GM21576 (cell line): ENCODE measurements at regions not wholly inside any gene's neighbourhood (a gene's known extent, or its start where the extent isn't known, plus 50 kb on each side); places are given as distances from the start of the nearest gene placed in this dataset.
A peak's percentile ranks its signal among the peaks of the same experiment; 100 is the strongest.

Experiments used
- ATAC-seq: cut with Tn5 transposase; IDR thresholded peaks from one replicate; pipeline ENCODE4 v1.9.1; 2021; ENCODE audit warnings: mild to moderate bottlenecking, moderate library complexity; ENCODE audit not compliant: unreplicated experiment

GRCh38 chr15:25982736-25983135 lies 119.6 kb upstream of the ATP10A start:
- no peak for ATAC-seq

GRCh38 chr15:25981114-25981513 lies 118.0 kb upstream of the ATP10A start:
- ATAC-seq, result no peak

DNA sequence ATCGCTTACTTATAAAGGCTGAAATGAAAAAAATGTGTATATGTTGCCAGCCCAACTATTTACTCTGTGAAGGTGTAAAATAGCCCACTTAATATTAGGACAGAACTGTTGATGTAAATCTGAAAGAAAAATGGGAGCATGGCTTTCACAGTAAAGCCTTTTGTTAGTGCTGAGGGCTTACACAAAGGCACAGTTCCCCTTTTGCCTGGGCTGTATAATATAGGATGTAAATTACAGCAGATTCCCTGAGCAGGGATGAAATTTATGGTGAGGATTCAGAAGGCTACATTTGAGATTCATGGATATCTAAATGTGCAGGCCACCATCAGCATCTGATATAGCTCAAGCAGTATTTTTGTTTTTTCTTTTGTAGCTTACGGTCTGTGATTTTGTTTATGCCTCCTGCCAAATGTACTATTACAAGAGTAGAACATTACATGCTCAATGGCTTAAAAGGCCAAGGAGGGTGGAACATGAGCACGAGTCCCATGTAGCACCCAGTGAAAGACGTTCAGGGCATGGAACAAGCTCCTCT lies 109.1 kb upstream of the ATP10A start:
- ATAC-seq, result no peak

- no peak for ATAC-seq
Observed at GRCh38 chr15:25971053-25971452, 107.9 kb upstream of the ATP10A start.

- ATAC-seq, result no peak
Observed at GRCh38 chr15:25969886-25970285, 106.8 kb upstream of the ATP10A start.

DNA sequence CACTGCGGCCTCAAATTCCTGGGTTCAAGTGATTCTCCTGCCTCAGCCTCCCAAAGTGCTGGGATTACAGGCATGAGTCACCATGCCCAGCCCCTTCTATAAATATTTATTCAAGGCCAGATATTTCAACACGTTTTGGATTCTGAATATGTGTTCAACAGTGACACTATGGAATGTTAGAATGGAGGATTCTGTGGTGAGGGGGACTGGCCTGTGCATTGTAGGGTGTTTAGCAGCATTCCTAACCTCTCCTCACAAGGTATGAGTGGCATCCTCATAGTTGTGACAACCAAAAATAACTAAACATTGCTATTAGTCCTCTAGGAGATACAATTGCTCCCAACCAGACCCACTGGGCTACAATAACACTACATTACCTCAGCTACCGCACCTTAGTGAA lies 104.0 kb upstream of the ATP10A start:
- no peak for ATAC-seq

DNA sequence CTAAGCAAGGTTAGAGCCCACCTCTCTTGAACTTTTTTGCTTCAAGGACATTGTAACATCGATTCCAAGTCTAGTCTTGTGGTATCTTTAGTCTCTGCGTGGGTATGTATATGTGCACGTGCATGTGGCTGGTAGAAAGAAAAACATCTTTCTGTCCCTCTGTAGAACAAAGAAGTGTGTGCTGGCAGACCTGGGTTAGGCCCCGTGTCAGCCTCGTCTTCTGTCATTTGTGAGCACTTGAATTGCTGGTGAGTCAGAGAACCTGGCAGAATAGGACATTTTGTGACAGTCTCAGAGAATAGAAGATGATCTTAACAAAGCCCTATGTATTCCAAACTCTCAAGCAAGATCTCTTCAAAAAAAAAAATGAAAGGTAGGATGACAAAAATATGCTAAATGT lies 102.2 kb upstream of the ATP10A start:
- ATAC-seq, result no peak

GRCh38 chr15:25960273-25960672 lies 97.1 kb upstream of the ATP10A start:
- ATAC-seq, result no peak

DNA sequence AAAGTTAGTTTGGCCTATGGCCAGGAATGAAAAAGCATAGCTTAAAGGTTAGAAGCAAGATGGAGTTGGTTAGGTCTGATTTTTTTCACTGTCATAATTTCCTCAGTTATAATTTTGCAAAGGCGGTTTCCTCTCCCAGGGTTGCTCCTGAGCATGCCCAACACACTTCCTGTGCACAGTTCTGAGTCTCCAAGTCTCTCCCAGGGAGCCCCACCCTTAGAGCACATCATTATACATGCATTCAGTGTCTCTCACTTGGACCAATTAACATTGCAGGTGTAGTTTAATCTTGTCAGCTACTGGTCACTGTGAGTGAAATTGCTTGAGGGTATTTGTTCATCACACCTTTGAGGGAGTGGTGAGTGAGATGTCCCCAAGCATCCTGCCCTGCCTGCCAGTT lies 96.0 kb upstream of the ATP10A start:
- ATAC-seq, result no peak

GRCh38 chr15:25955628-25956027 lies 92.5 kb upstream of the ATP10A start:
- ATAC-seq, result no peak

DNA sequence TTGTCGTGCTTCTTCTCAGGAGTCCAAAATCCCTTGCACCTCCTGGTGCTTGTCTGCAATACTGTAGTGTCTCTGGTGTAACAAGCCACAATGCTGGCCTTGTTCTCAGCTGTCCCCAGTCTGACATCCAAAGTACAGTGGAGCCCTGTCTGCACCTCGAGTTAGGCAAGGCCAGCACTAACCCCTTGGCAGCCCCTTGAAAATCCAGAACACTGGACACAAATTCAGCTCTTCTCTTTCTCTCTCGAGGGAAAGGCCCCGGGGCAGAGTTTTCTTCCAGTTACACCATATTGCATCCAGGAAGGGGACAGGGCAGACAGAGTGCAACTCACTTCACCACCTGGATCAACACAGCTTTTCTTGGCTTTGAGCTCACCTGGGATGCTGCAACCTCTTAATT lies 91.3 kb upstream of the ATP10A start:
- no peak for ATAC-seq

- ATAC-seq, result no peak
Observed at GRCh38 chr15:25950014-25950413, 86.9 kb upstream of the ATP10A start.

DNA sequence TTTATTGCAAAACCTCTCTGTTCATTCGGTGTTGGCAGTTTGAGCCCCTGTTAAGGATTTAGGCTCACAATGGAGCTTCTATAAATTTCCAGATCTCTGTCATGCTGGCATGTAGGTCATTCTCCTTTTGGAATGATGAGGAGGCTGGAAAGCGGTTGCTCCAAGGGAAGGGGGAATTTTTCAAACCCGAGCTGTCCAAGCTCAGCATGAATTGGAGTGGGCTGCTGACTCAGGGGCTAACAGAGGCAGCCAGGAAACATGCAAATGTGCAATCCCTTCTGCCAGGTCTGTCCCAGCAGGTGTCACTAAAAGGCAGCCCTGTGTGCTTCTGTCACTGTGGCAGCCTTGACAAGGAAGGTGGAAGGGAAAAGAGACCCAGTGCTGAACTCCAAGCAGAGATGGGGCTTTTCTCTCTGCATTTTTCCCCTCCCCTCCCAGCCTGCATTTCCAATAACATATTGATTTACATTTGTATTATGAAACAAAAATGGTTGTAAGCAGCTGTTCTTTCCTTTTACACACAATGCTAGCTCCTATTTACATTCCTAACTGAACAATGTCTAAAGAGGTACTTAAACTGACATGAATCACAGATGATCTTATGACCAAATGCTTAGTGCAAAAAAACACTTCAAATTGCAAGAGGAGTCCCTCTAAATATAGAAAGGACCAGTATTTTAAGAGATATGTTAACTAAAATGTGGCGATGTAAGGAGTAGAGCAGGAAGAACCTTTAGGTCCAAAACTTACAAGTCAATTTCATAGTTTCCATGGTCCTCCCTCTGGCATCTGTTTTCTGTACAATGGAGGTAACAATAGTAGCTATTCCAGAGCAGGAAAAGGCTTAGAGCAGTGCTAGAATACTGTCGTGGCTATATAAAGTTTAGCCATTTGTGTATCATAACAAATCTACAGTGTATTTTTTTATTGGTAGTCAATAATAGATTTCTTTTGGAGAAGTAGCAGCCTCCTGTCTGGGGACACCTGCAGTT lies 84.5 kb upstream of the ATP10A start:
- no peak for ATAC-seq

- no peak for ATAC-seq
Observed at GRCh38 chr15:25946241-25946805, 83.2 kb upstream of the ATP10A start.

DNA sequence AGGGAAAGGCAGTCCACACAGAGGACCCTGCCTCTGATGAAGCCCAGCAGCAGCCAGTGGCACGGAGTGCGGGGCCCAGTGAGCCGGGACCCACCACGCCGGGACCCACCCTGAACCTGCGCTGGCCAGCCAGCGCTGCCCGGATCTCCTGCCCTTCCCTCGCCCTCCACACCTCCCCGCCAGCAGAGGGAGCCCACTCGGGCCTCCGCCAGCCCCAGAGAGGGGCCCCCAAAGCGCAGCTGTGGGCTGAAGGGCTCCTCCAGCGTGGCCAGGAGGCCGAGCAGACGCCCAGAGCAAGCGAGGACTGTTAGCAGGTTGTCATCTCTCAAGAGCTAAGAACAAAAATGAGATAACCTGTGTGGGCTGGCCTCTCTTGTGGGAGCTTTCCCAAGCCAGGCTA lies 81.3 kb upstream of the ATP10A start:
- no peak for ATAC-seq

DNA sequence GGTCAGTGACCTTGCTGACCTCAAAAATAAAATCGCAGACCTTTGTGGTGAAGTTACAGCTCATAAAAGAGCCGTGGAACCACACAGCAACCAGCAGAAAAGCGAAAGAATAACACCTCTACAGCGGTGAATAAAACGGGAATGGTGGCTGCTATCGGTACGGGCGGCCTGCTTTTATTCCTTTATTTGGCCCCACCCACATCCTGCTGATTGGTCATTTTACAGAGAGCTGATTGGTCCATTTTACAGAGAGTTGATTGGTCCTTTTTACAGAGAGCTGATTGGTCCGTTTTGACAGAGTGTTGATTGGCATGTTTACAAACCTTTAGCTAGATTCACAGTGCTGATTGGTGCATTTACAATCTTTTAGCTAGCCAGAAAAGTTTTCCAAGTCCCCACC lies 80.7 kb upstream of the ATP10A start:
- no peak for ATAC-seq

GRCh38 chr15:25939122-25939521 lies 76.0 kb upstream of the ATP10A start:
- peak; percentile 94 for ATAC-seq

DNA sequence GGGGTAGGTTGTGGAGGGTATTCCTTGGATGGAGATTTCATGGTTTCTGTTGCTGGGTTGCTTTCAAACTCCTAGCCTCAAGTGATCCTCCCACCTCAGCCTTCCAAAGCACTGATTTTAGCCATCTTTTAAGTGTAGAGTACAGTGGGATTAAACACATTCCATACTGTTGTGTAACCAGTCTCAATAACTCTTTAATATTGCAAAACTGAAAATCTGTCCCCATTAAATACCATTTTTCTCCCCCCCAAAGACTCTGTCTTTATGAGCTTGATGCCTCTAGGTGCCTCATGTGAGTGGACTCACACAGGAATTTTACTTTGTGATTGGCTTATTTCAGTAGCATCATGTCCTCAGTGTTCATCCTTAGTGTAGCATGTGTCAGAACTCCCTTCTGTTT lies 74.7 kb upstream of the ATP10A start:
- ATAC-seq, result no peak

DNA sequence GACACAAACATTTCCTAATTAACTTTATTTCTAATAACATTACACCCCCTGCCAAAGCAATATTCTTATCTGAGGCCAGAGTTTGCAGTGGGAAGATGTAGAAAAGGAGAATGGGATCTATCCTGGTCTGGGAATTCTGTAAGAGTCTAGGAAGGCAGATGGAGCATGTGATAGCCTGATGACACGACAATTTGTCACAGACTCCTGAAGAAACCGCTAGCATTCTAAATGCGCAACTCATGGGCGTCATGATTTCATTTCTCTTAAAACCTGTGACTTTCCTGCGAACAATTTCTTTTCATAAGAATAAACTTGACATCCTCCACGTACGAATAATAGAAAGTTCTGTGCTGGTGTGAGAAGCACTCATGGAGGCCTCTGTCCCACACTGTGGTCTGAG lies 72.9 kb upstream of the ATP10A start:
- no peak for ATAC-seq

GRCh38 chr15:25933456-25934158 lies 70.5 kb upstream of the ATP10A start:
- ATAC-seq, result peak; percentile 87

- no peak for ATAC-seq
Observed at GRCh38 chr15:25932696-25933095, 69.6 kb upstream of the ATP10A start.

- ATAC-seq, result no peak
Observed at GRCh38 chr15:25931851-25932250, 68.7 kb upstream of the ATP10A start.
